GM12878 (cell line): ENCODE measurements at regions not wholly inside any gene's neighbourhood (a gene's known extent, or its start where the extent isn't known, plus 50 kb on each side); places are given as distances from the start of the nearest gene placed in this dataset.

ENCODE experiments used
- CBFB ChIP-seq: IDR thresholded peaks from 2 replicates; pipeline ENCODE4 v1.6.1; 2016; ENCODE audit warnings: antibody characterized with exemption, low read depth
- CTCF ChIP-seq, 3 experiments: IDR thresholded peaks in 2 of 3; conservative IDR thresholded peaks in 1 of 3; 2 replicates each; pipeline ENCODE4 v1.5.1; 2011; ENCODE audit warnings: low read depth in 3 of 3, low read length in 3 of 3, mild to moderate bottlenecking in 3 of 3, control low read depth in 2 of 3, moderate library complexity in 2 of 3, inconsistent platforms in 1 of 3, mixed read lengths in 1 of 3; ENCODE audit not compliant: control insufficient read depth in 2 of 3, insufficient read depth in 1 of 3; ENCODE audit errors: extremely low read depth in 1 of 3
- EZH2 ChIP-seq: IDR thresholded peaks from 2 replicates; pipeline ENCODE4 v1.6.1; 2012; ENCODE audit warnings: low read depth, mild to moderate bottlenecking, control low read depth, inconsistent platforms, low read length, borderline replicate concordance; ENCODE audit not compliant: control insufficient read depth
- HDAC6 ChIP-seq: fragments of 200-600 bp; sonication (generic); IDR thresholded peaks from one replicate; pipeline ENCODE4 v1.8.0; 2017; ENCODE audit warnings: antibody characterized with exemption; ENCODE audit not compliant: unreplicated experiment
- HDGF ChIP-seq: fragments of 450-650 bp; IDR thresholded peaks from 2 replicates; pipeline ENCODE4 v1.6.1; 2016; ENCODE audit warnings: antibody characterized with exemption
- KAT2A ChIP-seq: conservative IDR thresholded peaks from 2 replicates; pipeline ENCODE4 v1.6.1; 2011; ENCODE audit warnings: low read depth, low read length; ENCODE audit not compliant: control insufficient read depth
- SIX5 ChIP-seq: IDR thresholded peaks from 2 replicates; pipeline ENCODE4 v1.6.1; 2011; ENCODE audit warnings: mild to moderate bottlenecking, low read depth, low read length, moderate library complexity; ENCODE audit not compliant: severe bottlenecking
- TCF3 ChIP-seq: IDR thresholded peaks from 2 replicates; pipeline ENCODE4 v1.6.1; 2012; ENCODE audit warnings: low read depth, mild to moderate bottlenecking, low read length, borderline replicate concordance; ENCODE audit not compliant: insufficient read depth
- ZBTB33 ChIP-seq: fragments of 450-650 bp; IDR thresholded peaks from 2 replicates; pipeline ENCODE4 v1.6.1; 2017; ENCODE audit warnings: mild to moderate bottlenecking
- ZNF274 ChIP-seq: IDR thresholded peaks from one replicate; pipeline ENCODE4 v1.8.0; 2011; ENCODE audit not compliant: insufficient read length, insufficient read depth
- TF ChIP-seq, protein P1 (sequence below): IDR thresholded peaks from 2 replicates; pipeline ENCODE4 v1.6.1; 2011; ENCODE audit warnings: mild to moderate bottlenecking, low read depth, low read length, moderate library complexity; ENCODE audit not compliant: insufficient replicate concordance

DNA sequence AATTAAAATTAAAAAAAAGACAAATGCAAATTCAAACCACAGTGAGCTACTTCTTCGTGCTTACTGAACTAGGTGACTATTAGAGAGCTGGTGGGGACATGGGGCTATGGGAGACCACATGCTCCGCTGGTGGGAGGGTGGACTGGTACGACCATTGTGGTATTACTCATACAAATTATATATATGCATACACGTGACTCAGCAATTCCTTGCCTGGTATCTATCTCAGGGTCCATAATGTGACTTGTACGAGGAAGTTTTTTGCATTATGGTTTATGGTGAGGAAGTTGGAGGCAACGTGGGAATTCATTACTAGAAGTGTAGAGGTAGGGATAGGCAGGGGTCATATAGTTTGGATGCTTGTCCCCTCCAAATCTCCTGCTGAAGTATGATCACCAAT is 1112.7 kb downstream of the TYW1 start:
- TF ChIP-seq CBFB (no peak), ZNF274 (no peak), TCF3 (no peak), EZH2 (no peak), KAT2A (no peak), SIX5 (no peak), CTCF (IDR thresholded peaks at IDR 0.05 in 2 of 3, conservative IDR thresholded peaks at IDR 0.05 in 1 of 3; ENCODE audit: control insufficient read depth in 2 of 3, extremely low read depth in 1 of 3, insufficient read depth in 1 of 3, low read depth in 3 of 3, low read length in 3 of 3) (no peak), HDAC6 (no peak), ZBTB33 (no peak), HDGF (no peak)
- TF ChIP-seq, protein P1, sequence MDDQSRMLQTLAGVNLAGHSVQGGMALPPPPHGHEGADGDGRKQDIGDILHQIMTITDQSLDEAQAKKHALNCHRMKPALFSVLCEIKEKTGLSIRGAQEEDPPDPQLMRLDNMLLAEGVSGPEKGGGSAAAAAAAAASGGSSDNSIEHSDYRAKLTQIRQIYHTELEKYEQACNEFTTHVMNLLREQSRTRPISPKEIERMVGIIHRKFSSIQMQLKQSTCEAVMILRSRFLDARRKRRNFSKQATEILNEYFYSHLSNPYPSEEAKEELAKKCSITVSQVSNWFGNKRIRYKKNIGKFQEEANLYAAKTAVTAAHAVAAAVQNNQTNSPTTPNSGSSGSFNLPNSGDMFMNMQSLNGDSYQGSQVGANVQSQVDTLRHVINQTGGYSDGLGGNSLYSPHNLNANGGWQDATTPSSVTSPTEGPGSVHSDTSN = no peak
